ENCODE measurements at regions not wholly inside any gene's neighbourhood (a gene's known extent, or its start where the extent isn't known, plus 50 kb on each side); places are given as distances from the start of the nearest gene placed in this dataset.
"Not testable (repeated sequence)": the region's sequence is repeated elsewhere in the genome, so short reads cannot be mapped to it uniquely, and the experiment has no call there.

- no peak for DNase-seq (ENCODE audit: low read depth in 2 of 2)
Observed at GRCh38 chr5:98301547-98301946, 471.9 kb upstream of the RGMB start.

- no peak for DNase-seq (ENCODE audit: low read depth in 2 of 2)
Observed at GRCh38 chr5:98307811-98308210, 465.7 kb upstream of the RGMB start.

GRCh38 chr5:98308231-98308630 is 465.2 kb upstream of the RGMB start:
- DNase-seq (ENCODE audit: low read depth in 2 of 2): no peak

GRCh38 chr5:98308960-98309359 is 464.5 kb upstream of the RGMB start:
- DNase-seq (ENCODE audit: low read depth in 2 of 2): no peak

- no peak for DNase-seq (ENCODE audit: low read depth in 2 of 2)
Observed at GRCh38 chr5:98309785-98310598, 463.5 kb upstream of the RGMB start.

- DNase-seq (ENCODE audit: low read depth in 2 of 2): no peak
Observed at GRCh38 chr5:98314292-98314691, 459.2 kb upstream of the RGMB start.

- no peak for DNase-seq (ENCODE audit: low read depth in 2 of 2)
Observed at GRCh38 chr5:98318386-98318785, 455.1 kb upstream of the RGMB start.

- DNase-seq (ENCODE audit: low read depth in 2 of 2): no peak
Observed at GRCh38 chr5:98319299-98320011, 454.0 kb upstream of the RGMB start.

- no peak for DNase-seq (ENCODE audit: low read depth in 2 of 2)
Observed at GRCh38 chr5:98320343-98320742, 453.1 kb upstream of the RGMB start.

GRCh38 chr5:98321361-98321760 is 452.1 kb upstream of the RGMB start:
- DNase-seq (ENCODE audit: low read depth in 2 of 2): no peak

- DNase-seq (ENCODE audit: low read depth in 2 of 2): not testable (repeated sequence)
Observed at GRCh38 chr5:98325187-98325586, 448.3 kb upstream of the RGMB start.

GRCh38 chr5:98328015-98328414 is 445.4 kb upstream of the RGMB start:
- no peak for DNase-seq (ENCODE audit: low read depth in 2 of 2)

- DNase-seq (ENCODE audit: low read depth in 2 of 2): no peak
Observed at GRCh38 chr5:98330871-98331270, 442.6 kb upstream of the RGMB start.

- DNase-seq (ENCODE audit: low read depth in 2 of 2): no peak
Observed at GRCh38 chr5:98333921-98334320, 439.5 kb upstream of the RGMB start.

- DNase-seq (ENCODE audit: low read depth in 2 of 2): no peak
Observed at GRCh38 chr5:98334946-98335345, 438.5 kb upstream of the RGMB start.

- no peak for DNase-seq (ENCODE audit: low read depth in 2 of 2)
Observed at GRCh38 chr5:98339141-98339848, 434.2 kb upstream of the RGMB start.

- no peak for DNase-seq (ENCODE audit: low read depth in 2 of 2)
Observed at GRCh38 chr5:98341038-98342032, 432.1 kb upstream of the RGMB start.

- not testable (repeated sequence) for DNase-seq (ENCODE audit: low read depth in 2 of 2)
Observed at GRCh38 chr5:98342958-98343660, 430.4 kb upstream of the RGMB start.

- DNase-seq (ENCODE audit: low read depth in 2 of 2): no peak
Observed at GRCh38 chr5:98349251-98349989, 424.0 kb upstream of the RGMB start.

- DNase-seq (ENCODE audit: low read depth in 2 of 2): no peak
Observed at GRCh38 chr5:98349990-98350365, 423.5 kb upstream of the RGMB start.

Measured in stimulated activated CD8-positive, alpha-beta memory T cell treated with anti-CD3 and anti-CD28 coated beads, Interleukin-2, amount 100 ng/mL, for 48 hours (primary cell).